Endothelial cell of umbilical vein (primary cell): ENCODE measurements at regions not wholly inside any gene's neighbourhood (a gene's known extent, or its start where the extent isn't known, plus 50 kb on each side); places are given as distances from the start of the nearest gene placed in this dataset.

Experiments used
- BruUV-seq: library from RNA; stranded (reverse); fragments of 400-500 nt; replicated peaks from 2 replicates; lab custom pipeline; 2021; lab: Mats Ljungman, UMichigan
- CTCF ChIA-PET: fragments of 300-600, 350-600 bp; sonication (Branson Sonifier 250); formaldehyde crosslinking; loops from one replicate; lab custom pipeline; 2021; ENCODE audit warnings: antibody characterized with exemption, inconsistent platforms; lab: Charles Lee
- POLR2A ChIA-PET: fragments of 300-600, 350-600 bp; sonication (Branson Sonifier 250); formaldehyde crosslinking; loops from one replicate; lab custom pipeline; 2021; ENCODE audit warnings: antibody characterized with exemption, inconsistent platforms; lab: Charles Lee
- DNase-seq: peaks from one replicate; pipeline ENCODE4 v3.0.0-alpha.2; 2011; ENCODE audit warnings: low read depth, low spot score
- FAIRE-seq: peaks from 2 replicates; lab custom pipeline; 2011; peaks lifted over from hg19 to GRCh38; lab: Jason Lieb, UNC
- H2AFZ ChIP-seq: 2 replicates; pipeline ENCODE4 v1.6.0; 2012; ENCODE audit warnings: low read depth, low read length, control low read depth, inconsistent platforms
- H3K27ac ChIP-seq: 2 replicates; pipeline ENCODE4 v1.5.1; 2011; ENCODE audit warnings: low read depth, mild to moderate bottlenecking, control low read depth, low read length, moderate library complexity; ENCODE audit not compliant: insufficient read depth
- H3K27me3 ChIP-seq, 2 experiments: 2 replicates each; pipeline versions ENCODE4 v1.6.0 to v1.6.1; 2011; ENCODE audit warnings: low read length in 2 of 2, mixed read lengths in 1 of 2; ENCODE audit not compliant: control insufficient read depth in 2 of 2, insufficient read depth in 2 of 2
- H3K36me3 ChIP-seq, 2 experiments: 2 replicates in 1 of 2; 3 replicates in 1 of 2; pipeline ENCODE4 v1.5.1; 2011; ENCODE audit warnings: low read length in 2 of 2, mild to moderate bottlenecking in 1 of 2, moderate library complexity in 1 of 2; ENCODE audit not compliant: control insufficient read depth in 2 of 2, insufficient read depth in 2 of 2; ENCODE audit errors: extremely low read depth in 1 of 2
- H3K4me1 ChIP-seq: 3 replicates; pipeline ENCODE4 v1.5.1; 2011; ENCODE audit warnings: mild to moderate bottlenecking, low read length; ENCODE audit not compliant: control insufficient read depth, insufficient read depth; ENCODE audit errors: extremely low read depth
- H3K4me2 ChIP-seq: 2 replicates; pipeline ENCODE4 v1.6.1; 2011; ENCODE audit warnings: low read length, control low read depth, mixed read lengths; ENCODE audit not compliant: insufficient read depth
- H3K4me3 ChIP-seq, 3 experiments: fragments of 200-600 bp in 1 of 3; sonication (generic), shearing (Covaris generic) in 1 of 3; replicated peaks in 1 of 3; 2 replicates each; pipeline ENCODE4 v1.5.1; 2011 to 2016; ENCODE audit warnings: control low read depth in 3 of 3, low read length in 3 of 3, mild to moderate bottlenecking in 2 of 3, inconsistent platforms in 1 of 3, low read depth in 1 of 3, moderate library complexity in 1 of 3; ENCODE audit not compliant: insufficient read depth in 1 of 3
- H3K79me2 ChIP-seq: 2 replicates; pipeline ENCODE4 v1.6.0; 2012; ENCODE audit warnings: low read length, inconsistent platforms; ENCODE audit not compliant: control insufficient read depth, insufficient read depth
- H3K9ac ChIP-seq: replicated peaks from 2 replicates; pipeline ENCODE3; 2011; ENCODE audit warnings: low read length, control low read depth; ENCODE audit not compliant: insufficient read depth; ENCODE audit errors: extremely low read depth
- H3K9me1 ChIP-seq: replicated peaks from 3 replicates; pipeline ENCODE4 v1.6.0; 2011; ENCODE audit warnings: mild to moderate bottlenecking, low read length; ENCODE audit not compliant: control insufficient read depth, insufficient read depth; ENCODE audit errors: extremely low read depth
- H3K9me3 ChIP-seq: replicated peaks from 2 replicates; pipeline ENCODE4 v1.5.1; 2012; ENCODE audit warnings: low read length, inconsistent platforms; ENCODE audit not compliant: control insufficient read depth, insufficient read depth
- H4K20me1 ChIP-seq: replicated peaks from 2 replicates; pipeline ENCODE3; 2011; ENCODE audit warnings: mild to moderate bottlenecking, low read length; ENCODE audit not compliant: control insufficient read depth, insufficient read depth; ENCODE audit errors: extremely low read depth
- GATA2 ChIP-seq: IDR thresholded peaks from 2 replicates; pipeline ENCODE4 v1.7.0; 2011; ENCODE audit warnings: low read depth, mild to moderate bottlenecking, moderate library complexity, mixed read lengths, low read length; ENCODE audit not compliant: insufficient read length, insufficient read depth
- JUN ChIP-seq: IDR thresholded peaks from 2 replicates; pipeline ENCODE4 v1.6.1; 2011; ENCODE audit warnings: borderline replicate concordance, low read depth; ENCODE audit not compliant: insufficient read length, insufficient read depth
- MYC ChIP-seq: IDR thresholded peaks from one replicate; pipeline ENCODE4 v1.6.1; 2011; ENCODE audit warnings: mild to moderate bottlenecking, low read depth, low read length
- POLR2A ChIP-seq: IDR thresholded peaks from 2 replicates; pipeline ENCODE4 v1.6.1; 2012; ENCODE audit warnings: low read depth, mild to moderate bottlenecking, control low read depth, low read length
- POLR2AphosphoS5 ChIP-seq: IDR thresholded peaks from 2 replicates; pipeline ENCODE4 v1.6.1; 2012; ENCODE audit warnings: low read depth, mild to moderate bottlenecking, control low read depth, low read length, moderate library complexity; ENCODE audit not compliant: insufficient read depth
- dilution Hi-C: fragments of 300-500 bp; cut with MboI; formaldehyde crosslinking; loops from one replicate; pipeline ENCODE4 v1.15.0; 2019; ENCODE audit warnings: low sequenced_read_pairs; ENCODE audit not compliant: extremely low pct_ligation_motif_present
- intact Hi-C: fragments of 100-400 bp; cut with micrococcal nuclease; formaldehyde crosslinking; loops from one replicate; pipeline ENCODE4 v1.10.0; 2022
- TF ChIP-seq, protein P1 (sequence below), 2 donors: IDR thresholded peaks; 1 replicate in 1 of 2; 2 replicates in 1 of 2; pipeline ENCODE4 v1.5.1; 2011; ENCODE audit warnings: low read length in 2 of 2, mild to moderate bottlenecking in 2 of 2, moderate library complexity in 2 of 2, control low read depth in 1 of 2, inconsistent platforms in 1 of 2, low read depth in 1 of 2; ENCODE audit not compliant: insufficient read depth in 1 of 2; ENCODE audit errors: extremely low read depth in 1 of 2
- TF ChIP-seq, protein P2 (sequence below): IDR thresholded peaks from 2 replicates; pipeline ENCODE4 v1.6.1; 2011; ENCODE audit not compliant: insufficient read depth, insufficient read length

DNA sequence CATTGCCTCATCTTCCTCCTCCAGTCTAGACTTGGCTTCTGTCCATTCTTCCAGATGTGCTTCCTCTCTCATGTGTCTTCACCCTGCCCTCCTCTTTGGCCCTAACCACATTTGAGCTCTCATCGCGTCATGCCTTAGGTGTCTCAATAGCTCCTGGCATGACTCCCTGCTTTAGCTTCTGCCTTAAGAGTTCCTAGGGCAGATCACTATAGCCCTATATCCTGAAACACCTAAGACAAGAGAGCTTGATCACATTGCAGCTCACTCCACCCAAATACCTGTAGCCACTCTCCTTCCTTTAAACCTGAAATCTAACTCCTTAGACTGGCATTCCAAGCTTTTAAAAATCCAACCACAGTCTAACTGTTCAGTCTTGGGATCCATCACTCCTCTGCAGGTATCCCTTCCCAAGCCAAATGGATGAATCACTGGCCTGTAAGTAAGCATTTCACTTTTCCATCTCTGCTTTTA is 69.0 kb upstream of the STXBP5 start:
- no peak for DNase-seq

More for the DNA sequence above, 69.0 kb upstream of the STXBP5 start:
- dilution Hi-C loops, result no loop called here
- Histone ChIP-seq H3K4me3 (no peak overlapping the region), H3K79me2 (no peaks in the 10 kb centered on the region), H3K9me1 (no peaks in the 10 kb centered on the region), H3K36me3 (no peaks in the 10 kb centered on the region), H3K9me3 (no peaks in the 10 kb centered on the region), H3K27me3 (no peaks in the 10 kb centered on the region), H3K4me2 (no peak overlapping the region), H3K9ac (no peak overlapping the region), H4K20me1 (no peaks in the 10 kb centered on the region), H2AFZ (no peak overlapping the region), H3K4me1 (no peaks in the 10 kb centered on the region), H3K27ac (no peak overlapping the region)
- CTCF ChIA-PET, result interaction anchor here (1.0 to 1.3 kb wide), 3 partner anchors 9 to 17 kb away, joined by 3 to 5 read pairs (median 3); no protein-coding TSS in a partner anchor
- TF ChIP-seq POLR2A, result no peak
- TF ChIP-seq, protein P1, sequence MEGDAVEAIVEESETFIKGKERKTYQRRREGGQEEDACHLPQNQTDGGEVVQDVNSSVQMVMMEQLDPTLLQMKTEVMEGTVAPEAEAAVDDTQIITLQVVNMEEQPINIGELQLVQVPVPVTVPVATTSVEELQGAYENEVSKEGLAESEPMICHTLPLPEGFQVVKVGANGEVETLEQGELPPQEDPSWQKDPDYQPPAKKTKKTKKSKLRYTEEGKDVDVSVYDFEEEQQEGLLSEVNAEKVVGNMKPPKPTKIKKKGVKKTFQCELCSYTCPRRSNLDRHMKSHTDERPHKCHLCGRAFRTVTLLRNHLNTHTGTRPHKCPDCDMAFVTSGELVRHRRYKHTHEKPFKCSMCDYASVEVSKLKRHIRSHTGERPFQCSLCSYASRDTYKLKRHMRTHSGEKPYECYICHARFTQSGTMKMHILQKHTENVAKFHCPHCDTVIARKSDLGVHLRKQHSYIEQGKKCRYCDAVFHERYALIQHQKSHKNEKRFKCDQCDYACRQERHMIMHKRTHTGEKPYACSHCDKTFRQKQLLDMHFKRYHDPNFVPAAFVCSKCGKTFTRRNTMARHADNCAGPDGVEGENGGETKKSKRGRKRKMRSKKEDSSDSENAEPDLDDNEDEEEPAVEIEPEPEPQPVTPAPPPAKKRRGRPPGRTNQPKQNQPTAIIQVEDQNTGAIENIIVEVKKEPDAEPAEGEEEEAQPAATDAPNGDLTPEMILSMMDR (IDR thresholded peaks at IDR 0.05; ENCODE audit: extremely low read depth in 1 of 2, insufficient read depth in 1 of 2, low read depth in 1 of 2, low read length in 2 of 2), result no peak
- TF ChIP-seq JUN, result no peak
- no peak for TF ChIP-seq POLR2AphosphoS5
- no peak for TF ChIP-seq GATA2
- TF ChIP-seq, protein P2, sequence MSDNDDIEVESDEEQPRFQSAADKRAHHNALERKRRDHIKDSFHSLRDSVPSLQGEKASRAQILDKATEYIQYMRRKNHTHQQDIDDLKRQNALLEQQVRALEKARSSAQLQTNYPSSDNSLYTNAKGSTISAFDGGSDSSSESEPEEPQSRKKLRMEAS, result no peak
- TF ChIP-seq MYC, result no peak
- BruUV-seq, result no TSS peak
- POLR2A ChIA-PET, result no interaction called here
- no peak for FAIRE-seq
- intact Hi-C loops, result no loop called here
